ENCODE measurements at regions not wholly inside any gene's neighbourhood (a gene's known extent, or its start where the extent isn't known, plus 50 kb on each side); places are given as distances from the start of the nearest gene placed in this dataset.

- Histone ChIP-seq H3K4me1 (ENCODE audit: control insufficient read depth in 1 of 2, insufficient read depth in 2 of 2, low read depth in 1 of 2, low read length in 1 of 2) (no peaks in the 10 kb centered on the region), H3K4me3 (ENCODE audit: low read depth in 2 of 2, low read length in 1 of 2) (no peak overlapping the region), H3K79me2 (ENCODE audit: insufficient read depth) (no peaks in the 10 kb centered on the region), H4K20me1 (ENCODE audit: insufficient read depth) (no peaks in the 10 kb centered on the region), H3F3A (replicated peaks; ENCODE audit: insufficient read depth) (no peaks in the 10 kb centered on the region), H3K9me3 (no peaks in the 10 kb centered on the region), H3K9me2 (no peaks in the 10 kb centered on the region), H3K4me2 (no peak overlapping the region), H3K27ac (ENCODE audit: low read depth in 2 of 2, low read length in 1 of 2) (no peak overlapping the region), H3K27me3 (ENCODE audit: insufficient read depth) (no peaks in the 10 kb centered on the region), H2AFZ (ENCODE audit: low read depth) (no peak overlapping the region), H3K36me3 (replicated peaks in 1 of 2; ENCODE audit: control insufficient read depth in 1 of 2, insufficient read depth in 2 of 2, low read length in 1 of 2) (no peaks in the 10 kb centered on the region), H3K9ac (no peak overlapping the region)
- ChIA-PET POLR2A (no interaction called here), CTCF (no interaction called here)
- 25% methylated on average over 2 of the region's 2 CpGs for WGBS (ENCODE audit: low lambda C conversion rate)
- TF ChIP-seq RAD21 (IDR thresholded peaks at IDR 0.05; ENCODE audit: low read length) (no peak), FOXJ3 (CRISPR knock-in tag; IDR thresholded peaks at IDR 0.05) (no peak), REST (IDR thresholded peaks at IDR 0.05; ENCODE audit: low read depth, low read length) (no peak), USF1 (IDR thresholded peaks at IDR 0.05; ENCODE audit: borderline replicate concordance, low read depth) (no peak), TAF1 (IDR thresholded peaks at IDR 0.05; ENCODE audit: borderline replicate concordance, low read depth, low read length) (no peak), RXRA (IDR thresholded peaks at IDR 0.05; ENCODE audit: borderline replicate concordance, low read depth) (no peak), SIN3A (IDR thresholded peaks at IDR 0.05; ENCODE audit: borderline replicate concordance, low read depth, low read length) (no peak), MEF2A (IDR thresholded peaks at IDR 0.05; ENCODE audit: borderline replicate concordance, low read depth) (no peak), YY1 (IDR thresholded peaks at IDR 0.05; ENCODE audit: low read depth) (no peak), CHD2 (IDR thresholded peaks at IDR 0.05; ENCODE audit: low read length, partially characterized antibody) (no peak), RFX5 (IDR thresholded peaks at IDR 0.05; ENCODE audit: low read length) (no peak), IRF3 (IDR thresholded peaks at IDR 0.05; ENCODE audit: low read depth, low read length) (no peak), ELF1 (IDR thresholded peaks at IDR 0.05) (no peak), GATA2 (CRISPR knock-in tag; IDR thresholded peaks at IDR 0.05) (no peak), CTCF (IDR thresholded peaks at IDR 0.05) (no peak), ZBTB33 (IDR thresholded peaks at IDR 0.05; ENCODE audit: borderline replicate concordance, low read depth) (no peak), EZH2phosphoT487 (IDR thresholded peaks at IDR 0.05; ENCODE audit: borderline replicate concordance, low read depth) (no peak), RCOR1 (IDR thresholded peaks at IDR 0.05; ENCODE audit: low read length) (no peak), USF2 (IDR thresholded peaks at IDR 0.05; ENCODE audit: borderline replicate concordance, low read depth, low read length) (no peak), JUND (IDR thresholded peaks at IDR 0.05) (no peak)
- DNase-seq: no peak
These were observed 190.5 kb downstream of the BMP4 start for GRCh38 chr14:53766106-53766505.
